ENCODE measurements at regions not wholly inside any gene's neighbourhood (a gene's known extent, or its start where the extent isn't known, plus 50 kb on each side); places are given as distances from the start of the nearest gene placed in this dataset.

DNA sequence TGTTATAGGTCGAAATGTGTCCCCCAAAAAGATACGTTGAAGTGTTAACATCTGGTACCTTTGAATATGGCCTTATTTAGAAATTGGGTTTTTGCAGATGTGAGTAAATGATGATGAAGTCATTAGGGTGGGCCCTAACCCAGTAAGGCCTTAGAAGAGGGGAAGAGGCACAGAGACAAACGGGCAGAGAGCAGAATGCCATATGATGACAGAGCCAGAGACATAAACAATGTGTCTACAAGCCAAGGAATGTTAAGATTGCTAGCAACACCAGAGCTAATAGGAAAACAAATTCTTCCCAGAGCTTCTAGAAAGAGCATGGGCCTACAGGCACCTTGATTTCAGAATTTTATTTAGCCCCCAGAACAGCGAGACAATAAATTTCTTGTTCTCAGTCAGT, 693.1 kb upstream of the NECTIN3 start:
- intact Hi-C loops (cut with micrococcal nuclease) (no loop called here), in situ Hi-C loops (cut with MboI) (no loop called here)
- Histone ChIP-seq H3K9ac (ENCODE audit: insufficient read depth in 1 of 2, low read depth in 2 of 2, low read length in 2 of 2) (no peak overlapping the region), H3K79me2 (ENCODE audit: control insufficient read depth, insufficient read depth, low read length) (no peaks in the 10 kb centered on the region), H3K9me1 (ENCODE audit: control insufficient read depth, insufficient read depth, low read length) (no peaks in the 10 kb centered on the region), H3K36me3 (ENCODE audit: control insufficient read depth, insufficient read depth, low read length) (no peaks in the 10 kb centered on the region), H3K27me3 (ENCODE audit: control insufficient read depth in 2 of 2, insufficient read depth in 2 of 2, low read length in 2 of 2) (no peaks in the 10 kb centered on the region), H3K27ac (ENCODE audit: extremely low read depth, low read depth, low read length) (no peak overlapping the region), H3K4me2 (ENCODE audit: insufficient read depth, low read length) (no peak overlapping the region), H4K20me1 (replicated peaks; ENCODE audit: control insufficient read depth, insufficient read depth, low read length) (no peaks in the 10 kb centered on the region), H3K4me3 (no peak overlapping the region), H3K4me1 (replicated peaks in 1 of 2; ENCODE audit: control insufficient read depth in 2 of 2, insufficient read depth in 2 of 2, low read length in 2 of 2) (no peaks in the 10 kb centered on the region), H3K9me3 (replicated peaks; ENCODE audit: control insufficient read depth, insufficient read depth, low read depth, low read length) (no peaks in the 10 kb centered on the region), H2AFZ (ENCODE audit: low read depth, low read length) (no peak overlapping the region)
- BruUV-seq (replicated peaks), result no TSS peak
- WGBS (ENCODE audit: insufficient coverage, low coverage, missing lambda C conversion rate), result 6% methylated on average over 4 of the region's 4 CpGs
- CTCF ChIA-PET (ENCODE audit: low intra/inter-chr PET ratio), result no interaction called here
- FAIRE-seq (no peak), ATAC-seq (no peak), DNase-seq (ENCODE audit: extremely low read depth in 1 of 4, low spot score in 3 of 4) (no peak)
- no peak for TF ChIP-seq ZNF57 (CRISPR knock-in tag; IDR thresholded peaks at IDR 0.05)
- no peak for TF ChIP-seq ZNF778 (CRISPR knock-in tag; IDR thresholded peaks at IDR 0.05)
- no peak for TF ChIP-seq COPS2 (conservative IDR thresholded peaks at IDR 0.05)
- POLR2A ChIA-PET, result no interaction called here

- in situ Hi-C loops (cut with MboI) (no loop called here), intact Hi-C loops (cut with micrococcal nuclease) (no loop called here)
- Histone ChIP-seq H3K4me1 (replicated peaks in 1 of 2; ENCODE audit: control insufficient read depth in 2 of 2, insufficient read depth in 2 of 2, low read length in 2 of 2) (no peaks in the 10 kb centered on the region), H3K9ac (ENCODE audit: insufficient read depth in 1 of 2, low read depth in 2 of 2, low read length in 2 of 2) (no peak overlapping the region), H3K79me2 (ENCODE audit: control insufficient read depth, insufficient read depth, low read length) (no peaks in the 10 kb centered on the region), H2AFZ (ENCODE audit: low read depth, low read length) (no peak overlapping the region), H3K4me2 (ENCODE audit: insufficient read depth, low read length) (no peak overlapping the region), H4K20me1 (replicated peaks; ENCODE audit: control insufficient read depth, insufficient read depth, low read length) (no peaks in the 10 kb centered on the region), H3K9me1 (ENCODE audit: control insufficient read depth, insufficient read depth, low read length) (no peaks in the 10 kb centered on the region), H3K4me3 (no peak overlapping the region), H3K9me3 (replicated peaks; ENCODE audit: control insufficient read depth, insufficient read depth, low read depth, low read length) (no peaks in the 10 kb centered on the region), H3K27ac (ENCODE audit: extremely low read depth, low read depth, low read length) (no peak overlapping the region), H3K27me3 (ENCODE audit: control insufficient read depth in 2 of 2, insufficient read depth in 2 of 2, low read length in 2 of 2) (no peaks in the 10 kb centered on the region), H3K36me3 (ENCODE audit: control insufficient read depth, insufficient read depth, low read length) (no peaks in the 10 kb centered on the region)
- TF ChIP-seq STAT6 (CRISPR knock-in tag; IDR thresholded peaks at IDR 0.05), result no peak
- TF ChIP-seq CBX8 (IDR thresholded peaks at IDR 0.05; ENCODE audit: borderline replicate concordance, extremely low read depth, low read depth, low read length, poor library complexity, severe bottlenecking), result no peak
- no peak for TF ChIP-seq ZNF444 (CRISPR knock-in tag; IDR thresholded peaks at IDR 0.05)
- no peak for TF ChIP-seq ZNF398 (CRISPR knock-in tag; IDR thresholded peaks at IDR 0.05)
- TF ChIP-seq NR2C2 (CRISPR knock-in tag; IDR thresholded peaks at IDR 0.05), result no peak
- TF ChIP-seq NR2C2 (tag; IDR thresholded peaks at IDR 0.05), result no peak
- TF ChIP-seq TAF9B (IDR thresholded peaks at IDR 0.05; ENCODE audit: partially characterized antibody), result no peak
- TF ChIP-seq RBM39 (optimal IDR thresholded peaks at IDR 0.05; ENCODE audit: low read depth, low read length), result no peak
- no peak for TF ChIP-seq SMARCB1 (IDR thresholded peaks at IDR 0.05; ENCODE audit: insufficient read length, low read depth)
- BruUV-seq (replicated peaks), result no TSS peak
- ATAC-seq, result no peak
- DNase-seq (ENCODE audit: extremely low read depth in 1 of 4, low spot score in 3 of 4), result no peak
- WGBS (ENCODE audit: insufficient coverage, low coverage, missing lambda C conversion rate), result 14% methylated on average over 1 of the region's 1 CpG
- no peak for FAIRE-seq
- CTCF ChIA-PET (ENCODE audit: low intra/inter-chr PET ratio), result no interaction called here
- POLR2A ChIA-PET, result no interaction called here
Observed at GRCh38 chr3:110381992-110382391, 689.6 kb upstream of the NECTIN3 start.

All from K562 (cell line).